A172 (cell line): ENCODE measurements at regions not wholly inside any gene's neighbourhood (a gene's known extent, or its start where the extent isn't known, plus 50 kb on each side); places are given as distances from the start of the nearest gene placed in this dataset.
A peak's percentile ranks its signal among the peaks of the same experiment; 100 is the strongest.
"Not testable (repeated sequence)": the region's sequence is repeated elsewhere in the genome, so short reads cannot be mapped to it uniquely, and the experiment has no call there.

Source experiments
- DNase-seq: peaks from one replicate; pipeline ENCODE4 v3.0.0-alpha.2; 2015; ENCODE audit warnings: low spot score

- not testable (repeated sequence) for DNase-seq
Measured at GRCh38 chr5:118282480-118283038, 705.8 kb downstream of the DTWD2 start.

GRCh38 chr5:118279540-118280294, 708.6 kb downstream of the DTWD2 start:
- DNase-seq = no peak

- no peak for DNase-seq
Measured at GRCh38 chr5:118270526-118270925, 717.8 kb downstream of the DTWD2 start.

GRCh38 chr5:118258223-118258622, 730.1 kb downstream of the DTWD2 start:
- DNase-seq = no peak

- no peak for DNase-seq
Measured at GRCh38 chr5:118257066-118257465, 731.3 kb downstream of the DTWD2 start.

- no peak for DNase-seq
Measured at GRCh38 chr5:118253225-118254061, 734.9 kb downstream of the DTWD2 start.

GRCh38 chr5:118249386-118249785, 739.0 kb downstream of the DTWD2 start:
- DNase-seq = no peak

GRCh38 chr5:118247458-118247857, 740.9 kb downstream of the DTWD2 start:
- DNase-seq = no peak

- DNase-seq = no peak
Measured at GRCh38 chr5:118243613-118244012, 744.7 kb downstream of the DTWD2 start.

- no peak for DNase-seq
Measured at GRCh38 chr5:118243068-118243467, 745.3 kb downstream of the DTWD2 start.

- no peak for DNase-seq
Measured at GRCh38 chr5:118236108-118236849, 752.1 kb downstream of the DTWD2 start.

- no peak for DNase-seq
Measured at GRCh38 chr5:118233606-118234005, 754.7 kb downstream of the DTWD2 start.

- DNase-seq = no peak
Measured at GRCh38 chr5:118228489-118228888, 759.9 kb downstream of the DTWD2 start.

GRCh38 chr5:118224546-118224945, 763.8 kb downstream of the DTWD2 start:
- peak; percentile 42 for DNase-seq

GRCh38 chr5:118220556-118221195, 767.7 kb downstream of the DTWD2 start:
- no peak for DNase-seq

- DNase-seq = no peak
Measured at GRCh38 chr5:118211606-118212005, 776.7 kb downstream of the DTWD2 start.

GRCh38 chr5:118208031-118208453, 780.3 kb downstream of the DTWD2 start:
- DNase-seq = no peak

- DNase-seq = no peak
Measured at GRCh38 chr5:118199801-118200200, 788.5 kb downstream of the DTWD2 start.

GRCh38 chr5:118196229-118196628, 792.1 kb downstream of the DTWD2 start:
- no peak for DNase-seq

GRCh38 chr5:118195211-118195610, 793.1 kb downstream of the DTWD2 start:
- DNase-seq = no peak

- no peak for DNase-seq
Measured at GRCh38 chr5:118193194-118193905, 795.0 kb downstream of the DTWD2 start.
